ENCODE measurements at regions not wholly inside any gene's neighbourhood (a gene's known extent, or its start where the extent isn't known, plus 50 kb on each side); places are given as distances from the start of the nearest gene placed in this dataset.

DNA sequence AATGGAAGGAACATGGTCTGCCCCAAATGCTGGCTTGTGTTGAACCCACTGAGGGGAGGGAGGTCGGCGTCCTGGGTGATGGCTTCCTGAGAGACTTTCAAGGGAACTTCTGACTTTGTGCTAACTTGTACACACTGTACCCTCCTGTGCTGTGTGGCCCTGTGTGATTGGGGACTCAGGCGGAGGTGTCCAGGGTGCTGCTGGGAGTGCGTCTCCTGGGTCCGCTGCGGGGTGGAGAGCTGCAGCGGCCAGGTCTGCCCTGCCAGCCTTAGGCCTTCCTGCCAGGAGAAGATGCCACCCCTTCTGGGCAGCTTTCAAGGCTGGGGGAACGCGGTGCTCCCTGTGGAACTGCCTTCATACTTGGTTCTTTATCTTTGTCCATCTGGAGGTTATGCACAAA lies 170.1 kb downstream of the URI1 start:
- Histone ChIP-seq H3K36me3 (replicated peaks in 1 of 2; ENCODE audit: control extremely low read depth in 1 of 2, control insufficient read depth in 1 of 2, extremely low read depth in 1 of 2, insufficient read depth in 2 of 2, low read length in 1 of 2) (no peaks in the 10 kb centered on the region), H3K9ac (ENCODE audit: low read length) (no peak overlapping the region), H3K27ac (ENCODE audit: low read length in 2 of 2) (no peak overlapping the region), H3K4me2 (replicated peaks; ENCODE audit: low read depth, low read length, poor library complexity, severe bottlenecking) (no peak overlapping the region), H2AFZ (ENCODE audit: insufficient read depth, low read depth, low read length, poor library complexity, severe bottlenecking) (no peak overlapping the region), H3K4me1 (ENCODE audit: control insufficient read depth in 2 of 2, insufficient read depth in 2 of 2, low read length in 2 of 2) (no peaks in the 10 kb centered on the region), H3K79me2 (ENCODE audit: control insufficient read depth, insufficient read depth, low read length) (no peaks in the 10 kb centered on the region), H3K9me3 (ENCODE audit: control extremely low read depth in 1 of 3, control insufficient read depth in 2 of 3, insufficient read depth in 1 of 3, low read length in 2 of 3) (peaks cover 0 to 17% (median 0%) of the 10 kb centered on the region in 3 donors), H3K4me3 (ENCODE audit: control extremely low read depth in 1 of 5, extremely low read depth in 1 of 5, insufficient read depth in 1 of 5, low read depth in 2 of 5, low read length in 4 of 5) (no peak overlapping the region), H3K27me3 (replicated peaks in 1 of 4; ENCODE audit: control extremely low read depth in 1 of 4, control insufficient read depth in 3 of 4, insufficient read depth in 4 of 4, low read length in 3 of 4) (no peaks in the 10 kb centered on the region), H4K20me1 (ENCODE audit: control insufficient read depth, insufficient read depth, low read length, poor library complexity, severe bottlenecking) (no peaks in the 10 kb centered on the region)
- H3K27ac Mint-ChIP-seq, result no peak overlapping the region
- no peak for TF ChIP-seq EZH2 (IDR thresholded peaks at IDR 0.05; ENCODE audit: borderline replicate concordance, insufficient read depth, low read depth, low read length, poor library complexity, severe bottlenecking)
- TF ChIP-seq, protein P1, sequence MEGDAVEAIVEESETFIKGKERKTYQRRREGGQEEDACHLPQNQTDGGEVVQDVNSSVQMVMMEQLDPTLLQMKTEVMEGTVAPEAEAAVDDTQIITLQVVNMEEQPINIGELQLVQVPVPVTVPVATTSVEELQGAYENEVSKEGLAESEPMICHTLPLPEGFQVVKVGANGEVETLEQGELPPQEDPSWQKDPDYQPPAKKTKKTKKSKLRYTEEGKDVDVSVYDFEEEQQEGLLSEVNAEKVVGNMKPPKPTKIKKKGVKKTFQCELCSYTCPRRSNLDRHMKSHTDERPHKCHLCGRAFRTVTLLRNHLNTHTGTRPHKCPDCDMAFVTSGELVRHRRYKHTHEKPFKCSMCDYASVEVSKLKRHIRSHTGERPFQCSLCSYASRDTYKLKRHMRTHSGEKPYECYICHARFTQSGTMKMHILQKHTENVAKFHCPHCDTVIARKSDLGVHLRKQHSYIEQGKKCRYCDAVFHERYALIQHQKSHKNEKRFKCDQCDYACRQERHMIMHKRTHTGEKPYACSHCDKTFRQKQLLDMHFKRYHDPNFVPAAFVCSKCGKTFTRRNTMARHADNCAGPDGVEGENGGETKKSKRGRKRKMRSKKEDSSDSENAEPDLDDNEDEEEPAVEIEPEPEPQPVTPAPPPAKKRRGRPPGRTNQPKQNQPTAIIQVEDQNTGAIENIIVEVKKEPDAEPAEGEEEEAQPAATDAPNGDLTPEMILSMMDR (IDR thresholded peaks at IDR 0.05), result no peak
- ATAC-seq (ENCODE audit: low read depth), result no peak
- ChIA-PET POLR2A (no interaction called here), CTCF (no interaction called here)
- H3K4me1 Mint-ChIP-seq, result no peaks in the 10 kb centered on the region
- H3K9me3 Mint-ChIP-seq (ENCODE audit: insufficient read depth), result peaks cover 3% of the 10 kb centered on the region
- H3K27me3 Mint-ChIP-seq, result no peaks in the 10 kb centered on the region
- no peak overlapping the region for H3K4me3 Mint-ChIP-seq
- 97% methylated on average over 9 of the region's 9 CpGs for WGBS (ENCODE audit: insufficient coverage)
- intact Hi-C loops (cut with micrococcal nuclease), result no loop called here
- DNase-seq, result no peak

DNA sequence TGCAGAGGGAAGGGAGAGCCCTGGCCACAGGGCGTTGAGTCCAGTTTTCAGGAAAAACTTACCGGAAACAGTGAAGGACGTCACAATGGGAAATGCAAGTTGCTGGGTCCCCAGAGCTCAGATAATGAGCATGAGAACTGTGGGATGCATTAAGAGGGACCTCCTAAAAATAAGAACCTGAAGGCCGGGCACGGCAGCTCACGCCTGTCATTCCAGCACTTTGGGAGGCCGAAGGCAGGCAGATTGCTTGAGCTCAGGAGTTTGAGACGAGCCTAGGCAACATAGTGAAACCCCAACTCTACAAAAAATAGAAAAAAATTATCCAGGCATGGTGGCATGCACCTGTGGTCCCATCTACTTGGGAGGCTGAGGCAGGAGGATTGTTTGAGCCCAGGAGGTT lies 170.6 kb downstream of the URI1 start:
- Histone ChIP-seq H3K4me1 (ENCODE audit: control insufficient read depth in 2 of 2, insufficient read depth in 2 of 2, low read length in 2 of 2) (no peaks in the 10 kb centered on the region), H3K9me3 (ENCODE audit: control extremely low read depth in 1 of 3, control insufficient read depth in 2 of 3, insufficient read depth in 1 of 3, low read length in 2 of 3) (peaks cover 0 to 18% (median 0%) of the 10 kb centered on the region in 3 donors), H3K79me2 (ENCODE audit: control insufficient read depth, insufficient read depth, low read length) (no peaks in the 10 kb centered on the region), H2AFZ (ENCODE audit: insufficient read depth, low read depth, low read length, poor library complexity, severe bottlenecking) (no peak overlapping the region), H3K4me3 (ENCODE audit: control extremely low read depth in 1 of 5, extremely low read depth in 1 of 5, insufficient read depth in 1 of 5, low read depth in 2 of 5, low read length in 4 of 5) (no peak overlapping the region), H3K9ac (ENCODE audit: low read length) (no peak overlapping the region), H3K27me3 (replicated peaks in 1 of 4; ENCODE audit: control extremely low read depth in 1 of 4, control insufficient read depth in 3 of 4, insufficient read depth in 4 of 4, low read length in 3 of 4) (no peaks in the 10 kb centered on the region), H3K36me3 (replicated peaks in 1 of 2; ENCODE audit: control extremely low read depth in 1 of 2, control insufficient read depth in 1 of 2, extremely low read depth in 1 of 2, insufficient read depth in 2 of 2, low read length in 1 of 2) (no peaks in the 10 kb centered on the region), H4K20me1 (ENCODE audit: control insufficient read depth, insufficient read depth, low read length, poor library complexity, severe bottlenecking) (no peaks in the 10 kb centered on the region), H3K4me2 (replicated peaks; ENCODE audit: low read depth, low read length, poor library complexity, severe bottlenecking) (no peak overlapping the region), H3K27ac (ENCODE audit: low read length in 2 of 2) (no peak overlapping the region)
- WGBS (ENCODE audit: insufficient coverage), result 94% methylated on average over 5 of the region's 8 CpGs
- ChIA-PET POLR2A (no interaction called here), CTCF (no interaction called here)
- Mint-ChIP-seq H3K9me3 (ENCODE audit: insufficient read depth) (peaks cover 3% of the 10 kb centered on the region), H3K4me1 (no peaks in the 10 kb centered on the region), H3K27ac (no peak overlapping the region), H3K27me3 (no peaks in the 10 kb centered on the region), H3K4me3 (no peak overlapping the region)
- intact Hi-C loops (cut with micrococcal nuclease), result no loop called here
- ATAC-seq (ENCODE audit: low read depth) (no peak), DNase-seq (no peak)
- TF ChIP-seq EZH2 (IDR thresholded peaks at IDR 0.05; ENCODE audit: borderline replicate concordance, insufficient read depth, low read depth, low read length, poor library complexity, severe bottlenecking), result no peak
- TF ChIP-seq, protein P1 (IDR thresholded peaks at IDR 0.05), result no peak
